Astrocyte (in vitro differentiated cells and primary cell): ENCODE measurements at regions not wholly inside any gene's neighbourhood (a gene's known extent, or its start where the extent isn't known, plus 50 kb on each side); places are given as distances from the start of the nearest gene placed in this dataset.

ENCODE experiments used
- DNase-seq: peaks from one replicate; pipeline ENCODE4 v3.0.0-alpha.2; 2010; ENCODE audit warnings: low read depth
- FAIRE-seq: peaks from 2 replicates; lab custom pipeline; 2011; peaks lifted over from hg19 to GRCh38; lab: Jason Lieb, UNC
- H2AFZ ChIP-seq: 2 replicates; pipeline ENCODE4 v1.6.0; 2012; ENCODE audit warnings: low read depth, low read length, inconsistent platforms
- H3K27ac ChIP-seq: 2 replicates; pipeline ENCODE4 v1.5.1; 2011; ENCODE audit warnings: low read depth, low read length, inconsistent platforms
- H3K27me3 ChIP-seq: 2 replicates; pipeline ENCODE4 v1.6.0; 2011; ENCODE audit warnings: low read length, inconsistent platforms; ENCODE audit not compliant: insufficient read depth
- H3K36me3 ChIP-seq: 2 replicates; pipeline ENCODE4 v1.5.1; 2011; ENCODE audit warnings: low read length, inconsistent platforms; ENCODE audit not compliant: insufficient read depth
- H3K4me1 ChIP-seq: 2 replicates; pipeline ENCODE4 v1.5.1; 2011; ENCODE audit warnings: low read length, inconsistent platforms; ENCODE audit not compliant: insufficient read depth
- H3K4me2 ChIP-seq: 2 replicates; pipeline ENCODE4 v1.6.0; 2012; ENCODE audit warnings: low read length, inconsistent platforms
- H3K4me3 ChIP-seq: 2 replicates; pipeline ENCODE4 v1.5.1; 2011; ENCODE audit warnings: low read depth, mild to moderate bottlenecking, low read length, inconsistent platforms; ENCODE audit not compliant: insufficient read depth
- H3K79me2 ChIP-seq: 2 replicates; pipeline ENCODE4 v1.6.0; 2012; ENCODE audit warnings: mild to moderate bottlenecking, low read length, inconsistent platforms; ENCODE audit not compliant: insufficient read depth
- H3K9ac ChIP-seq: 2 replicates; pipeline ENCODE4 v1.6.0; 2012; ENCODE audit warnings: mild to moderate bottlenecking, low read length, inconsistent platforms
- H3K9me3 ChIP-seq: 2 replicates; pipeline ENCODE4 v1.5.1; 2012; ENCODE audit warnings: low read depth, mild to moderate bottlenecking, low read length, inconsistent platforms; ENCODE audit not compliant: insufficient read depth
- H4K20me1 ChIP-seq: 2 replicates; pipeline ENCODE4 v1.6.0; 2012; ENCODE audit warnings: low read length, inconsistent platforms; ENCODE audit not compliant: insufficient read depth
- H3K27ac Mint-ChIP-seq: one replicate; pipeline ENCODE4 v1.8.0; 2021; ENCODE audit warnings: mild to moderate bottlenecking, mixed read lengths; ENCODE audit not compliant: unreplicated experiment
- H3K27me3 Mint-ChIP-seq: one replicate; pipeline ENCODE4 v1.8.0; 2021; ENCODE audit warnings: low read depth, mixed read lengths; ENCODE audit not compliant: unreplicated experiment
- H3K36me3 Mint-ChIP-seq: one replicate; pipeline ENCODE4 v1.8.0; 2021; ENCODE audit warnings: low read depth, mixed read lengths; ENCODE audit not compliant: unreplicated experiment
- H3K4me1 Mint-ChIP-seq: one replicate; pipeline ENCODE4 v1.8.0; 2021; ENCODE audit warnings: low read depth, mixed read lengths; ENCODE audit not compliant: unreplicated experiment
- H3K4me3 Mint-ChIP-seq: one replicate; pipeline ENCODE4 v1.8.0; 2021; ENCODE audit warnings: mild to moderate bottlenecking, moderate library complexity, mixed read lengths; ENCODE audit not compliant: unreplicated experiment
- H3K9me3 Mint-ChIP-seq: one replicate; pipeline ENCODE4 v1.8.0; 2021; ENCODE audit warnings: mild to moderate bottlenecking, mixed read lengths; ENCODE audit not compliant: unreplicated experiment
- CTCF ChIP-seq: IDR thresholded peaks from 2 replicates; pipeline ENCODE4 v1.5.1; 2011; ENCODE audit warnings: low read depth, mild to moderate bottlenecking, inconsistent platforms, low read length, moderate library complexity; ENCODE audit not compliant: insufficient read depth
- EZH2 ChIP-seq: IDR thresholded peaks from 2 replicates; pipeline ENCODE4 v1.6.1; 2012; ENCODE audit warnings: mild to moderate bottlenecking, low read length, inconsistent platforms; ENCODE audit not compliant: insufficient read depth

GRCh38 chr12:58615576-58615975, 304.7 kb downstream of the LRIG3 start:
- H3K36me3 Mint-ChIP-seq, result no peaks in the 10 kb centered on the region
- Histone ChIP-seq H3K4me3 (no peak overlapping the region), H3K9me3 (no peaks in the 10 kb centered on the region), H2AFZ (no peak overlapping the region), H3K27ac (no peak overlapping the region), H3K4me1 (no peaks in the 10 kb centered on the region), H3K27me3 (no peaks in the 10 kb centered on the region), H3K79me2 (no peaks in the 10 kb centered on the region), H3K4me2 (no peak overlapping the region), H3K9ac (no peak overlapping the region), H3K36me3 (no peaks in the 10 kb centered on the region), H4K20me1 (no peaks in the 10 kb centered on the region)
- DNase-seq (no peak), FAIRE-seq (no peak)
- no peak overlapping the region for H3K4me3 Mint-ChIP-seq
- no peak for TF ChIP-seq EZH2
- no peak for TF ChIP-seq CTCF
- H3K27ac Mint-ChIP-seq, result no peak overlapping the region
- H3K27me3 Mint-ChIP-seq, result no peaks in the 10 kb centered on the region
- H3K9me3 Mint-ChIP-seq, result no peaks in the 10 kb centered on the region
- peaks cover 2% of the 10 kb centered on the region for H3K4me1 Mint-ChIP-seq

- no peak overlapping the region for H3K27ac Mint-ChIP-seq
- FAIRE-seq (no peak), DNase-seq (no peak)
- no peaks in the 10 kb centered on the region for H3K79me2 ChIP-seq
- H3K4me2 ChIP-seq, result no peak overlapping the region
- no peak overlapping the region for H3K4me3 ChIP-seq
- H3K36me3 Mint-ChIP-seq, result no peaks in the 10 kb centered on the region
- H3K27me3 Mint-ChIP-seq, result no peaks in the 10 kb centered on the region
- no peak overlapping the region for H3K4me3 Mint-ChIP-seq
- no peak overlapping the region for H3K27ac ChIP-seq
- TF ChIP-seq CTCF (no peak), EZH2 (no peak)
- H4K20me1 ChIP-seq, result no peaks in the 10 kb centered on the region
- H3K4me1 ChIP-seq, result no peaks in the 10 kb centered on the region
- H3K9me3 ChIP-seq, result no peaks in the 10 kb centered on the region
- no peaks in the 10 kb centered on the region for H3K27me3 ChIP-seq
- H3K9me3 Mint-ChIP-seq, result no peaks in the 10 kb centered on the region
- peaks cover 2% of the 10 kb centered on the region for H3K4me1 Mint-ChIP-seq
- H3K9ac ChIP-seq, result no peak overlapping the region
- H3K36me3 ChIP-seq, result no peaks in the 10 kb centered on the region
- no peak overlapping the region for H2AFZ ChIP-seq
Measured at GRCh38 chr12:58616618-58617017, 303.7 kb downstream of the LRIG3 start.

GRCh38 chr12:58621126-58621525, 299.2 kb downstream of the LRIG3 start:
- no peaks in the 10 kb centered on the region for H4K20me1 ChIP-seq
- no peak for DNase-seq
- Mint-ChIP-seq H3K4me3 (no peak overlapping the region), H3K27me3 (no peaks in the 10 kb centered on the region), H3K27ac (no peak overlapping the region), H3K36me3 (no peaks in the 10 kb centered on the region), H3K9me3 (no peaks in the 10 kb centered on the region), H3K4me1 (peaks cover 2% of the 10 kb centered on the region)
- H3K36me3 ChIP-seq, result no peaks in the 10 kb centered on the region
- no peaks in the 10 kb centered on the region for H3K79me2 ChIP-seq
- H3K27me3 ChIP-seq, result no peaks in the 10 kb centered on the region
- no peak overlapping the region for H3K4me3 ChIP-seq
- TF ChIP-seq CTCF (no peak), EZH2 (no peak)
- H2AFZ ChIP-seq, result no peak overlapping the region
- H3K27ac ChIP-seq, result no peak overlapping the region
- no peak overlapping the region for H3K9ac ChIP-seq
- no peak overlapping the region for H3K4me2 ChIP-seq
- no peak for FAIRE-seq
- H3K4me1 ChIP-seq, result no peaks in the 10 kb centered on the region
- H3K9me3 ChIP-seq, result no peaks in the 10 kb centered on the region
